CD1c-positive myeloid dendritic cell (primary cell): ENCODE measurements at regions not wholly inside any gene's neighbourhood (a gene's known extent, or its start where the extent isn't known, plus 50 kb on each side); places are given as distances from the start of the nearest gene placed in this dataset.

Source experiments
- DNase-seq: peaks from one replicate; pipeline ENCODE4 v3.0.0-alpha.2; 2016; ENCODE audit errors: extremely low spot score

GRCh38 chr10:130817046-130817624 is 494.4 kb downstream of the TCERG1L start:
- DNase-seq: no peak

GRCh38 chr10:130817674-130818073 is 493.8 kb downstream of the TCERG1L start:
- no peak for DNase-seq

GRCh38 chr10:130820880-130821482 is 490.5 kb downstream of the TCERG1L start:
- no peak for DNase-seq

GRCh38 chr10:130824230-130825014 is 487.1 kb downstream of the TCERG1L start:
- no peak for DNase-seq

- no peak for DNase-seq
Measured at GRCh38 chr10:130833596-130833995, 477.9 kb downstream of the TCERG1L start.

GRCh38 chr10:130834170-130834569 is 477.4 kb downstream of the TCERG1L start:
- DNase-seq: no peak

GRCh38 chr10:130834573-130834972 is 476.9 kb downstream of the TCERG1L start:
- no peak for DNase-seq

- DNase-seq: no peak
Measured at GRCh38 chr10:130835068-130835467, 476.5 kb downstream of the TCERG1L start.

GRCh38 chr10:130836344-130836743 is 475.2 kb downstream of the TCERG1L start:
- DNase-seq: no peak

GRCh38 chr10:130843051-130843653 is 468.4 kb downstream of the TCERG1L start:
- DNase-seq: no peak

GRCh38 chr10:130844310-130844709 is 467.2 kb downstream of the TCERG1L start:
- DNase-seq: no peak

- no peak for DNase-seq
Measured at GRCh38 chr10:130847170-130847569, 464.4 kb downstream of the TCERG1L start.

GRCh38 chr10:130848855-130849254 is 462.7 kb downstream of the TCERG1L start:
- DNase-seq: no peak

- DNase-seq: no peak
Measured at GRCh38 chr10:130854151-130854550, 457.4 kb downstream of the TCERG1L start.

- DNase-seq: no peak
Measured at GRCh38 chr10:130857631-130858295, 453.8 kb downstream of the TCERG1L start.

GRCh38 chr10:130858626-130859025 is 452.9 kb downstream of the TCERG1L start:
- no peak for DNase-seq

- no peak for DNase-seq
Measured at GRCh38 chr10:130859427-130859826, 452.1 kb downstream of the TCERG1L start.

- DNase-seq: no peak
Measured at GRCh38 chr10:130862122-130862521, 449.4 kb downstream of the TCERG1L start.

GRCh38 chr10:130862626-130863025 is 448.9 kb downstream of the TCERG1L start:
- no peak for DNase-seq

GRCh38 chr10:130863044-130863443 is 448.5 kb downstream of the TCERG1L start:
- DNase-seq: no peak

- no peak for DNase-seq
Measured at GRCh38 chr10:130864961-130865818, 446.3 kb downstream of the TCERG1L start.
